Head of caudate nucleus (tissue), 42 donors: ENCODE measurements at regions not wholly inside any gene's neighbourhood (a gene's known extent, or its start where the extent isn't known, plus 50 kb on each side); places are given as distances from the start of the nearest gene placed in this dataset.

Experiments
- DNase-seq, 42 donors: peaks; one replicate each; pipeline versions ENCODE4 v3.0.0 to v3.0.0-alpha.2; 2020 to 2021; ENCODE audit warnings: mixed read lengths in 7 of 42
- intact Hi-C: fragments of 100-400 bp; cut with DNase I; formaldehyde crosslinking; loops from one replicate; pipeline ENCODE4 v1.15.0; 2022

DNA sequence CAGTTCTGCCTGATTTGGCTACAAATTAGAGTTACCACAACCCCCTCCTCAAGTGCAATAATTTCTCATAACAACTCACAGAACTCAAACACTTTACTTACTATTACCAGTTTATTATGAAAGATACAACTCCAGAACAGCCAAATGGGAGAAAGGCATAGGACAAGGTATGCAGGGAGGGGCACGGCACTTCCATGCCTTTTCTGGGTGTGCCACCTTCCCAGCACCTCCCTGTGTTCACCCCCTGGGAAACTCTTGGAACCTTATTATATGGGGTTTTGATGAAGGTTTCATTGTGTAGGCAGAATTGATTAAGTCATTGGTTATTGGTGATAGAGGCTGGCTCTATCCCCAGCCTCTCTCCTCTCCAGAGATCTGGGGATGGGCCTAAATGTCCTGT lies 66.6 kb upstream of the RAP2B start:
- no peak for DNase-seq
- intact Hi-C loops: no loop called here

DNA sequence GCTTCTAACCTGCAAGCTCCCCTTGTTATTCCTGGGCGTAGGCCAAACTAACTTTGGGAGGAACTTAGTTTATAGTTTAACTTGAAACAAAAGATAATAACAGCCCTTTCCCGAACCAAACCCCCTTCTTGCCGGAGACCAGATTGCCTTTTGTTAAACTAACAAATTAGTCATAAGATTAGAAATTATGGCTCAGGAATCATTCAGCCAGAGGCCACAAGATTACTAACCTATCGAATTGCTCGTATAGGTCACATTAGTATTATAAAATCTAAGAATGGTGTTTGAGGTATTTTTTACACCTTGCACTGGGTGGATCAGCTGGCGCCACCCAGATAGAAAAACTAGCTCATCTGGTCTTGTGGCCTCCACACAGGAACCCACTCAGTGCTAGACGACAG lies 65.3 kb upstream of the RAP2B start:
- intact Hi-C loops: no loop called here
- DNase-seq: no peak

DNA sequence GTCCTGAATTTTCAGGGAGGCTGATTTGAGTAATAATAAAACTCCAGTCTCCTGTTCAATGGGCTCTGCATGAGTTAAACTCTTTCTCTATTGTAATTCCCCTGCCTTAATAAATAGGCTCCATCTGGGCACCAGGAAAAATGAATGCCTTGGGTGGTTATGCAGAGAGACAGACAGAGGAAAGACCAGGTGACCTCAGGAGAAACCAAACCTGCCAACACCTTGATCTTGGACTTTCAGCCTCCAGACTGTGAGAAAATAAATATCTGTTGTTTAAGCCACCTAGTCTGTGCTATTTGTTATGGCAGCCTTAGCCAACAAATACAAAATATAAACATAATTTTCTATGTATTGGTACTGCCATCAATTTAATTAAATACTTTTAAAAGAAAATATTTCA lies 64.8 kb upstream of the RAP2B start:
- intact Hi-C loops: no loop called here
- no peak for DNase-seq

DNA sequence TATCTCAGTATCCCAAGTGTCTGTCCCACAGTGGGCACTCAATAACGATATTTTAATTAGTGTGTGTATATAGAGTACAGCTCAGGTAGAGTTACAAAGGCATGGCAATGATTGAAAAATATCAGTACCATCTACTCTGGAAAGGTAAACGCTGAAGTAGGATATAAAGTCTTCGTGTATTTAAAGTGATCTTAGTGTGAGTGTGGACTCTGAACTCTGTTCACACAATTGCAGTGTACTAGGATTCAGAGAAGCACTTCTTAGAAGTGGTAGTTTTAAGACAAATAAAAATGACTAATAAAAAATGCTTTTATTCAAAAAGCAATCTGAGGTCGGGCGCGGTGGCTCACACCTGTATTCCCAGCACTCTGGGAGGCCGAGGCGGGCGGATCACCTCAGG lies 62.9 kb upstream of the RAP2B start:
- intact Hi-C loops: no loop called here
- DNase-seq: no peak

DNA sequence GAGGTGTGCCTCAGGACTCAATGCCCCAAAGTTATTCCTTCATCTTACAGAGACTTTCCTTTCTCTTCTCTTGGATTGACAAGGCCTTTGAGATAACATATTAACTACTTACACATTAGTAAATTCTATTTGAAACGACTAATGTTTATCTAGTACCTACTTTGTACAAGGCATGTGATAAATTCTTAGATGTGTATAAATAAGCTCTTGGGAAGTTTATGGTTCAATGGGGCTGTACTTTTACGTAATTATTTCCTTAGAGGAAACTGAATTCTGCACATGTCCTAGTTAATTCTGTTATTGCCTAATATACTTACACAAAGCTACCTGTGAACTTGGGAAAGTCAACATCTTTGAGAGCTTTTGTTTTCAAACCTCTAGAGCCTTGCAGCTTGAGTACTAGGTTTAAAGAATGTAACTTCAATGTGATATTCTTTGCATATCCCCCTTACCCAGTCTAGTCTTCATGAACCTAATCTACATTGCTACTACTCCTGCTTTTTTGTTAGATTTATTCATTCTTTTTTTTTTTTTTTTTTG lies 58.5 kb upstream of the RAP2B start:
- intact Hi-C loops: no loop called here
- no peak for DNase-seq

DNA sequence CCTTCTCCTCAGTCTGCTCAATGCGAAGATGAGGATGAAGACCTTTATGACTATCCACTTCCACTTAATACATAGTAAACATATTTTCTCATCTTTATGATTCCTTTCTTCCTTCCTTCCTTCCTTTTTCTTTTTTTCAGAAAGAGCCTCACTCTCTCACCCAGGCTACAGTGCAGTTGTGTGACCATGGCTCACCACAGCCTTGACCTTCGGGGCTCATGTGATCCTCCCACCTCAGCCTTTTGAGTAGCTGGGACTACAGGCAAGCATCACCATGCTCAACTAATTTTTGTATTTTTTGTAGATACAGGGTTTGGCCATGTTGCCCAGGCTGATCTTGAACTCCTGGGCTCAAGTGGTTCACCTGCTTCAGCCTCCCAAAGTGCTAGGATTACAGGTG lies 52.0 kb upstream of the RAP2B start:
- no peak for DNase-seq
- intact Hi-C loops: no loop called here

DNA sequence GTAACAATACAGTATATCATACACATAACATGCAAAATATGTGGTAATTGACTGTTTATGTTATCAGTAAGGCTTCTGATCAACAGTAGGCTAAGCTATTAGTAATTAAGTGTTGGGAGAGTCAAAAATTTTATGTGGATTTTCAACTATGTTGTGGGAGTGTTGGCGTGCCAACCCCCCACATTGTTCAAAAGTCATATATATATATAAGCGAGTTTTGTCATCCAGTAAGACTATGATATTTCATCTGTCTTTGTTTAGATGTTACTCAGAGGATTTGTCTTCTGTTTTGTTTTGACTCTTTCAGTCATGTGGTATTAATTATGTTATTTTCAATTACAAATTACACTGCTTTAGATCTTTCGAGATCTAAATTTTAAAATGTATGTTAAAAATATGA lies 51.0 kb upstream of the RAP2B start:
- intact Hi-C loops: no loop called here

More for the DNA sequence above, 51.0 kb upstream of the RAP2B start:
- DNase-seq: no peak
